A549 (cell line): ENCODE measurements at regions not wholly inside any gene's neighbourhood (a gene's known extent, or its start where the extent isn't known, plus 50 kb on each side); places are given as distances from the start of the nearest gene placed in this dataset.

Experiments used
- ATAC-seq, 2 experiments: fragments of 200-7000 bp in 1 of 2; fragments of >200 bp in 1 of 2; cut with Nextera tagmentation in 1 of 2; cut with Tn5 transposase in 1 of 2; 3 replicates each; pipeline versions ENCODE4 v1.8.0 to v1.9.1; 2018 to 2020; ENCODE audit warnings: mild to moderate bottlenecking in 1 of 2, moderate library complexity in 1 of 2
- CTCF ChIA-PET: fragments of 300-600 bp; sonication (Branson Sonifier 250); formaldehyde crosslinking; extraction: SDS; loops from one replicate; lab custom pipeline; 2021; ENCODE audit warnings: antibody characterized with exemption, inconsistent platforms; lab: Yijun Ruan, JAX
- POLR2A ChIA-PET: fragments of 350-600 bp; formaldehyde crosslinking; extraction: SDS; loops from one replicate; lab custom pipeline; 2021; ENCODE audit warnings: antibody characterized with exemption, inconsistent platforms; lab: Yijun Ruan, JAX
- DNase-seq, 2 experiments: peaks; one replicate each; pipeline versions ENCODE4 v3.0.0 to v3.0.0-alpha.2; 2011 to 2016; ENCODE audit warnings: low read depth in 1 of 2, low spot score in 1 of 2
- FAIRE-seq: peaks from 2 replicates; lab custom pipeline; 2011; peaks lifted over from hg19 to GRCh38; lab: Jason Lieb, UNC
- H3K27ac ChIP-seq, 2 experiments: fragments of >200 bp; sonication (Bioruptor Twin); formaldehyde crosslinking; 3 replicates each; pipeline ENCODE4 v1.5.1; 2016 to 2017
- H3K4me1 ChIP-seq: fragments of >200 bp; sonication (Bioruptor Twin); formaldehyde crosslinking; 3 replicates; pipeline ENCODE4 v1.6.1; 2016
- H3K4me2 ChIP-seq: fragments of >200 bp; sonication (Bioruptor Twin); formaldehyde crosslinking; 3 replicates; pipeline ENCODE4 v1.6.1; 2016
- H3K4me3 ChIP-seq: fragments of >200 bp; sonication (Bioruptor Twin); formaldehyde crosslinking; 3 replicates; pipeline ENCODE4 v1.5.1; 2016
- H3K9me3 ChIP-seq: fragments of >200 bp; sonication (Bioruptor Twin); formaldehyde crosslinking; 3 replicates; pipeline ENCODE4 v1.6.1; 2016
- ATOH8 ChIP-seq: fragments of 250-450 bp; sonication (Bioruptor Pico); IDR thresholded peaks from 2 replicates; pipeline ENCODE4 v1.5.0; 2020; ENCODE audit warnings: low read depth, mild to moderate bottlenecking, moderate library complexity
- BHLHE40 ChIP-seq: IDR thresholded peaks from 2 replicates; pipeline ENCODE4 v1.6.1; 2012; ENCODE audit warnings: low read depth, low read length, inconsistent platforms
- CEBPB ChIP-seq, 2 experiments: fragments of >200 bp in 1 of 2; sonication (Bioruptor Twin) in 1 of 2; formaldehyde crosslinking in 1 of 2; IDR thresholded peaks; 2 replicates each; pipeline ENCODE4 v1.6.1; 2012 to 2016
- CHD4 ChIP-seq: fragments of 200-600 bp; sonication (generic); IDR thresholded peaks from 2 replicates; pipeline ENCODE4 v1.6.1; 2016; ENCODE audit warnings: antibody characterized with exemption, mild to moderate bottlenecking, borderline replicate concordance
- E2F6 ChIP-seq: IDR thresholded peaks from 2 replicates; pipeline ENCODE4 v1.6.1; 2012; ENCODE audit warnings: low read depth, borderline replicate concordance
- EHF ChIP-seq: fragments of 250-450 bp; sonication (Bioruptor Pico); IDR thresholded peaks from 2 replicates; pipeline ENCODE4 v1.5.0; 2020; ENCODE audit warnings: mild to moderate bottlenecking
- HDAC2 ChIP-seq: fragments of 200-600 bp; sonication (generic); IDR thresholded peaks from 2 replicates; pipeline ENCODE4 v1.6.1; 2016
- HES2 ChIP-seq: fragments of >200 bp; sonication (Bioruptor Twin); formaldehyde crosslinking; IDR thresholded peaks from 2 replicates; pipeline ENCODE4 v1.6.1; 2016
- HEYL ChIP-seq: fragments of 250-450 bp; sonication (Bioruptor Pico); IDR thresholded peaks from 2 replicates; pipeline ENCODE4 v1.8.0; 2021; ENCODE audit warnings: mild to moderate bottlenecking, moderate library complexity
- HOXA7 ChIP-seq: fragments of 250-450 bp; sonication (Bioruptor Pico); IDR thresholded peaks from 2 replicates; pipeline ENCODE4 v1.5.0; 2020; ENCODE audit warnings: mild to moderate bottlenecking, moderate library complexity
- KDM5A ChIP-seq: fragments of 200-600 bp; sonication (generic); IDR thresholded peaks from 2 replicates; pipeline ENCODE4 v1.6.1; 2016; ENCODE audit warnings: antibody characterized with exemption, mild to moderate bottlenecking
- MAFK ChIP-seq: fragments of 450-650 bp; IDR thresholded peaks from 2 replicates; pipeline ENCODE4 v1.6.1; 2014; ENCODE audit not compliant: partially characterized antibody
- NFE2L2 ChIP-seq: fragments of 150-350 bp; conservative IDR thresholded peaks from 2 replicates; pipeline ENCODE4 v1.6.1; 2014; ENCODE audit warnings: low read length
- POLR2A ChIP-seq: IDR thresholded peaks from 2 replicates; pipeline ENCODE4 v1.6.1; 2012; ENCODE audit warnings: mild to moderate bottlenecking, low read length
- RAD21 ChIP-seq, 2 experiments: fragments of >200 bp in 1 of 2; sonication (Bioruptor Twin) in 1 of 2; formaldehyde crosslinking in 1 of 2; IDR thresholded peaks in 1 of 2; conservative IDR thresholded peaks in 1 of 2; 2 replicates in 1 of 2; 3 replicates in 1 of 2; pipeline ENCODE4 v1.6.1; 2012 to 2018; ENCODE audit warnings: inconsistent platforms in 1 of 2
- RARB ChIP-seq: fragments of 250-450 bp; sonication (Bioruptor Pico); IDR thresholded peaks from 2 replicates; pipeline ENCODE4 v1.8.0; 2021; ENCODE audit warnings: mild to moderate bottlenecking, moderate library complexity
- RCOR1 ChIP-seq: fragments of 150-350 bp; IDR thresholded peaks from 2 replicates; pipeline ENCODE4 v1.6.1; 2014; ENCODE audit warnings: antibody characterized with exemption, low read length, low read depth
- REST ChIP-seq: fragments of 200-600 bp; sonication (generic); IDR thresholded peaks from 2 replicates; pipeline ENCODE4 v1.6.1; 2016; ENCODE audit warnings: antibody characterized with exemption, mild to moderate bottlenecking, moderate library complexity
- SMC3 ChIP-seq: fragments of >200 bp; sonication (Bioruptor Twin); formaldehyde crosslinking; IDR thresholded peaks from 3 replicates; pipeline ENCODE4 v1.6.1; 2018; ENCODE audit warnings: inconsistent platforms
- TP53 ChIP-seq: fragments of 250-450 bp; sonication (Bioruptor Pico); IDR thresholded peaks from 2 replicates; pipeline ENCODE4 v1.5.0; 2021; ENCODE audit warnings: mild to moderate bottlenecking, moderate library complexity
- ZNF302 ChIP-seq: fragments of 250-450 bp; sonication (Bioruptor Pico); IDR thresholded peaks from 2 replicates; pipeline ENCODE4 v1.9.0; 2021; ENCODE audit warnings: inconsistent platforms, mild to moderate bottlenecking, moderate library complexity
- ZSCAN20 ChIP-seq: fragments of 250-450 bp; sonication (Bioruptor Pico); IDR thresholded peaks from 2 replicates; pipeline ENCODE4 v1.8.0; 2022; ENCODE audit warnings: mild to moderate bottlenecking, moderate library complexity
- WGBS: methylation state at CpG from one replicate; pipeline ENCODE4 v1.1.6; 2017; ENCODE audit errors: missing lambda C conversion rate; 5-methylcytosine and 5-hydroxymethylcytosine counted together

- H3K4me2 ChIP-seq: no peak overlapping the region
- FAIRE-seq (no peak), DNase-seq (no peak), ATAC-seq (no peak)
- no peaks in the 10 kb centered on the region for H3K9me3 ChIP-seq
- no peaks in the 10 kb centered on the region for H3K4me1 ChIP-seq
- TF ChIP-seq BHLHE40 (no peak), POLR2A (no peak), SMC3 (no peak), E2F6 (no peak), HEYL (CRISPR knock-in tag) (no peak), ATOH8 (CRISPR knock-in tag) (no peak), HOXA7 (CRISPR knock-in tag) (no peak), CEBPB (IDR thresholded peaks at IDR 0.05) (no peak), RCOR1 (no peak)
- POLR2A ChIA-PET: no interaction called here
- H3K27ac ChIP-seq: no peak overlapping the region
- WGBS: 17% methylated on average over 2 of the region's 2 CpGs
- no peak overlapping the region for H3K4me3 ChIP-seq
- CTCF ChIA-PET: interaction anchor here (0.9 to 1.4 kb wide), 2 partner anchors 11 to 476 kb away, joined by 3 read pairs; no protein-coding TSS in a partner anchor
Observed at GRCh38 chr14:58977366-58977765, 211.1 kb upstream of the DAAM1 start.

- FAIRE-seq (no peak), DNase-seq (no peak), ATAC-seq (no peak)
- no peak for TF ChIP-seq KDM5A
- TF ChIP-seq HES2: no peak
- TF ChIP-seq REST: no peak
- TF ChIP-seq CHD4: no peak
- TF ChIP-seq HEYL (CRISPR knock-in tag): no peak
- no peak for TF ChIP-seq RAD21 (conservative IDR thresholded peaks at IDR 0.05 in 1 of 2, IDR thresholded peaks at IDR 0.05 in 1 of 2)
- no peak for TF ChIP-seq RCOR1
- no peak for TF ChIP-seq HDAC2
- no peak for TF ChIP-seq EHF (CRISPR knock-in tag)
- TF ChIP-seq POLR2A: no peak
- TF ChIP-seq ZNF302: no peak
- TF ChIP-seq RARB (CRISPR knock-in tag): no peak
- TF ChIP-seq NFE2L2: no peak
- no peak for TF ChIP-seq SMC3
- TF ChIP-seq TP53 (CRISPR knock-in tag): no peak
- TF ChIP-seq ZSCAN20 (CRISPR knock-in tag): no peak
- TF ChIP-seq MAFK: no peak
- no peak overlapping the region for H3K27ac ChIP-seq
- no peak overlapping the region for H3K4me2 ChIP-seq
- ChIA-PET CTCF (interaction anchor here (0.9 to 1.7 kb wide), 2 partner anchors 10 to 95 kb away, joined by 3 read pairs; no protein-coding TSS in a partner anchor), POLR2A (no interaction called here)
- no peaks in the 10 kb centered on the region for H3K4me1 ChIP-seq
- no peak overlapping the region for H3K4me3 ChIP-seq
- WGBS: 11% methylated on average over 4 of the region's 4 CpGs
- H3K9me3 ChIP-seq: no peaks in the 10 kb centered on the region
Observed at GRCh38 chr14:58978343-58978742, 210.1 kb upstream of the DAAM1 start.
